Activated T-cell treated with anti-CD3 and anti-CD28 coated beads, Interleukin-2, amount 50 U/mL, for 1 hour (primary cell): ENCODE measurements at regions not wholly inside any gene's neighbourhood (a gene's known extent, or its start where the extent isn't known, plus 50 kb on each side); places are given as distances from the start of the nearest gene placed in this dataset.

Experiments
- DNase-seq: peaks from one replicate; pipeline ENCODE4 v3.0.0-alpha.2; 2020

GRCh38 chr6:142683714-142684141 lies 261.2 kb downstream of the HIVEP2 start:
- no peak for DNase-seq

- DNase-seq: no peak
These were observed 260.6 kb downstream of the HIVEP2 start for GRCh38 chr6:142684371-142684770.

- DNase-seq: no peak
These were observed 259.0 kb downstream of the HIVEP2 start for GRCh38 chr6:142685852-142686506.

GRCh38 chr6:142686507-142686887 lies 258.5 kb downstream of the HIVEP2 start:
- DNase-seq: no peak

- peak; percentile 70 for DNase-seq
These were observed 252.0 kb downstream of the HIVEP2 start for GRCh38 chr6:142692942-142693341.

- no peak for DNase-seq
These were observed 251.5 kb downstream of the HIVEP2 start for GRCh38 chr6:142693441-142693840.

GRCh38 chr6:142694054-142694453 lies 250.9 kb downstream of the HIVEP2 start:
- DNase-seq: no peak

GRCh38 chr6:142695016-142695415 lies 250.0 kb downstream of the HIVEP2 start:
- no peak for DNase-seq

GRCh38 chr6:142696123-142697000 lies 248.6 kb downstream of the HIVEP2 start:
- DNase-seq: no peak

GRCh38 chr6:142697001-142697335 lies 248.0 kb downstream of the HIVEP2 start:
- no peak for DNase-seq

- DNase-seq: no peak
These were observed 247.1 kb downstream of the HIVEP2 start for GRCh38 chr6:142697922-142698321.

GRCh38 chr6:142698751-142699150 lies 246.2 kb downstream of the HIVEP2 start:
- DNase-seq: no peak

GRCh38 chr6:142699391-142699790 lies 245.6 kb downstream of the HIVEP2 start:
- no peak for DNase-seq

GRCh38 chr6:142700032-142700431 lies 244.9 kb downstream of the HIVEP2 start:
- no peak for DNase-seq

GRCh38 chr6:142700671-142701312 lies 244.2 kb downstream of the HIVEP2 start:
- no peak for DNase-seq
